ENCODE measurements at regions not wholly inside any gene's neighbourhood (a gene's known extent, or its start where the extent isn't known, plus 50 kb on each side); places are given as distances from the start of the nearest gene placed in this dataset.

DNA sequence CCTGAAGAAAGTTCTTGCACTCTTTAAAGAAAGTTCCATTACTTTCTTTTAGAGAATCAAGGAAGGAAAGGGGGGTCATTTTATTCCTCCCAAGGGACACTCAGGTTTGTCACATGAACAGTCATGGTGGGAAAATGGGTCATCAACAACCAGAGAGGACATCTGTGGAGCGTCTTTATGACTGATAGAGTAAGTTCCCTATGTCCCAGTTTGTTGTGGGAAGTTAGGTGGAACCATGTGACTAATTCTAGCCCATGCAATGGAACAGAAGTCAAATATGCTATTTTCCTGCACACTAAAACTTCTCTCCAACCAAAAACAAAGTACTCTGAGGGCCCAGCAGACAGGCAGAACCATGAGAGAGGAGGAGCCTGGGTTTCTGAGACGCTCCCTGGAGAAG lies 165.6 kb upstream of the SERTAD2 start:
- TF ChIP-seq POLR2A (IDR thresholded peaks at IDR 0.05; ENCODE audit: control extremely low read depth in 1 of 2, low read depth in 2 of 2, low read length in 2 of 2) (no peak), SRF (IDR thresholded peaks at IDR 0.05; ENCODE audit: low read depth, low read length) (no peak), EP300 (IDR thresholded peaks at IDR 0.05; ENCODE audit: borderline replicate concordance in 1 of 2, low read depth in 2 of 2, low read length in 2 of 2) (no peak), NRF1 (IDR thresholded peaks at IDR 0.05; ENCODE audit: low read depth, low read length) (no peak), EZH2 (IDR thresholded peaks at IDR 0.05; ENCODE audit: low read depth, low read length, severe bottlenecking) (no peak), TAF1 (IDR thresholded peaks at IDR 0.05; ENCODE audit: low read depth, low read length) (no peak), TCF12 (IDR thresholded peaks at IDR 0.05; ENCODE audit: low read depth, low read length) (no peak)
- TF ChIP-seq, protein P1, sequence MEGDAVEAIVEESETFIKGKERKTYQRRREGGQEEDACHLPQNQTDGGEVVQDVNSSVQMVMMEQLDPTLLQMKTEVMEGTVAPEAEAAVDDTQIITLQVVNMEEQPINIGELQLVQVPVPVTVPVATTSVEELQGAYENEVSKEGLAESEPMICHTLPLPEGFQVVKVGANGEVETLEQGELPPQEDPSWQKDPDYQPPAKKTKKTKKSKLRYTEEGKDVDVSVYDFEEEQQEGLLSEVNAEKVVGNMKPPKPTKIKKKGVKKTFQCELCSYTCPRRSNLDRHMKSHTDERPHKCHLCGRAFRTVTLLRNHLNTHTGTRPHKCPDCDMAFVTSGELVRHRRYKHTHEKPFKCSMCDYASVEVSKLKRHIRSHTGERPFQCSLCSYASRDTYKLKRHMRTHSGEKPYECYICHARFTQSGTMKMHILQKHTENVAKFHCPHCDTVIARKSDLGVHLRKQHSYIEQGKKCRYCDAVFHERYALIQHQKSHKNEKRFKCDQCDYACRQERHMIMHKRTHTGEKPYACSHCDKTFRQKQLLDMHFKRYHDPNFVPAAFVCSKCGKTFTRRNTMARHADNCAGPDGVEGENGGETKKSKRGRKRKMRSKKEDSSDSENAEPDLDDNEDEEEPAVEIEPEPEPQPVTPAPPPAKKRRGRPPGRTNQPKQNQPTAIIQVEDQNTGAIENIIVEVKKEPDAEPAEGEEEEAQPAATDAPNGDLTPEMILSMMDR (IDR thresholded peaks at IDR 0.05; ENCODE audit: control extremely low read depth in 1 of 3, insufficient read depth in 1 of 3, low read depth in 1 of 3, low read length in 3 of 3): no peak
- TF ChIP-seq, protein P2, sequence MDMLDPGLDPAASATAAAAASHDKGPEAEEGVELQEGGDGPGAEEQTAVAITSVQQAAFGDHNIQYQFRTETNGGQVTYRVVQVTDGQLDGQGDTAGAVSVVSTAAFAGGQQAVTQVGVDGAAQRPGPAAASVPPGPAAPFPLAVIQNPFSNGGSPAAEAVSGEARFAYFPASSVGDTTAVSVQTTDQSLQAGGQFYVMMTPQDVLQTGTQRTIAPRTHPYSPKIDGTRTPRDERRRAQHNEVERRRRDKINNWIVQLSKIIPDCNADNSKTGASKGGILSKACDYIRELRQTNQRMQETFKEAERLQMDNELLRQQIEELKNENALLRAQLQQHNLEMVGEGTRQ (IDR thresholded peaks at IDR 0.05; ENCODE audit: low read length): no peak
- TF ChIP-seq, protein P3, sequence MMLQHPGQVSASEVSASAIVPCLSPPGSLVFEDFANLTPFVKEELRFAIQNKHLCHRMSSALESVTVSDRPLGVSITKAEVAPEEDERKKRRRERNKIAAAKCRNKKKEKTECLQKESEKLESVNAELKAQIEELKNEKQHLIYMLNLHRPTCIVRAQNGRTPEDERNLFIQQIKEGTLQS (IDR thresholded peaks at IDR 0.05; ENCODE audit: insufficient read depth, low read depth, low read length): no peak

All from H1 (cell line).